Adrenal gland (tissue), 9 donors: ENCODE measurements at regions not wholly inside any gene's neighbourhood (a gene's known extent, or its start where the extent isn't known, plus 50 kb on each side); places are given as distances from the start of the nearest gene placed in this dataset.

ENCODE experiments used
- DNase-seq, 7 donors: peaks; one replicate each; pipeline ENCODE4 v3.0.0-alpha.2; 2019 to 2020
- H3K27ac ChIP-seq, 5 donors: fragments of 200-600 bp; sonication (generic) in 4 of 5; 1 replicate in 3 of 5; 2 replicates in 2 of 5; pipeline versions ENCODE4 v1.5.1 to v1.8.0; 2016 to 2020; ENCODE audit warnings: mild to moderate bottlenecking in 1 of 5
- H3K27me3 ChIP-seq: fragments of 200-600 bp; 2 replicates; pipeline ENCODE4 v1.8.0; 2021
- H3K36me3 ChIP-seq, 2 donors: fragments of 200-600 bp; replicated peaks in 1 of 2; 1 replicate in 1 of 2; 2 replicates in 1 of 2; pipeline versions ENCODE4 v1.5.1 to v1.8.0; 2018 to 2022
- H3K4me1 ChIP-seq, 2 donors: fragments of 200-600 bp; replicated peaks in 1 of 2; 1 replicate in 1 of 2; 2 replicates in 1 of 2; pipeline versions ENCODE4 v1.5.1 to v1.8.0; 2018 to 2021
- H3K4me3 ChIP-seq, 4 donors: fragments of 200-600 bp; sonication (generic) in 3 of 4; one replicate each; pipeline ENCODE4 v1.5.1; 2016 to 2018
- H3K9me3 ChIP-seq, 3 donors: fragments of 200-600 bp; sonication (generic) in 1 of 3; replicated peaks in 1 of 3; 1 replicate in 2 of 3; 2 replicates in 1 of 3; pipeline versions ENCODE4 v1.5.1 to v1.8.0; 2016 to 2021
- CTCF ChIP-seq, 6 experiments: fragments of 450-650 bp in 4 of 6; fragments of 200-600 bp in 2 of 6; sonication (generic) in 1 of 6; IDR thresholded peaks; 1 replicate in 5 of 6; 2 replicates in 1 of 6; pipeline versions ENCODE4 v1.5.1 to v1.8.0; 2016 to 2021; ENCODE audit warnings: antibody characterized with exemption in 6 of 6, mild to moderate bottlenecking in 2 of 6, moderate library complexity in 1 of 6
- POLR2A ChIP-seq, 2 donors: fragments of 450-650 bp; IDR thresholded peaks; one replicate each; pipeline ENCODE4 v1.6.1; 2017; ENCODE audit warnings: antibody characterized with exemption in 2 of 2, mild to moderate bottlenecking in 2 of 2, moderate library complexity in 1 of 2
- WGBS, 4 donors: extraction: QIAGEN DNeasy Blood & Tissue Kit in 2 of 4; methylation state at CpG; one replicate each; pipeline versions ENCODE4 v1.1.5 to v1.1.7; 2013 to 2017; 5-methylcytosine and 5-hydroxymethylcytosine counted together
- intact Hi-C, 2 donors: fragments of 100-400 bp; cut with DNase I; formaldehyde crosslinking; loops; one replicate each; pipeline versions ENCODE4 v1.14.1 to v1.15.0; 2022 to 2023
- donor health status: healthy with polysubstance abuse.
- donor health status: Bipolar disorder and iron deficiency.
- donor health status: DM: yes; HTN: yes; CAD: no.
- donor health status: DM: no; HTN: no; CAD: no.
- donor health status: DM: no; HTN: no; CAD: no.

DNA sequence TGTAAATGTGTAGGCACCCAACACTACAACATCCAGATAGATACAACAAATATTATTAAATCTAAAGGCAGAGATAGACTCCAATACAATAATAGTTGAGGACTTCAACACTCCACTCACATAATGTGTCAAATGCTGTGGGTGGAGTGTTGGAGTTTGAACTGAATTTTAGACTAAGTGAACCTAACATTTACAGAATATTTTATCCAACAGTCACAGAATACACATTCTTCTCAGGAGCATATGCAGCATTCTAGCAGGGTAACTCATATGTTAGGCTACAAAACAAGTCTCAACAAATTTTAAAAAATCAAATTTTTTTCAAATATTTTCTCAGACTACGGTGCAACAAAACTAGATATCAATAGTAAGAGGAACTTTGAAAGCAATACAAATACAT is 648.7 kb upstream of the CDH18 start:
- no peak overlapping the region for H3K4me3 ChIP-seq
- H3K36me3 ChIP-seq: no peaks in the 10 kb centered on the region
- no peaks in the 10 kb centered on the region for H3K4me1 ChIP-seq
- intact Hi-C loops: no loop called here
- DNase-seq: no peak
- no peaks in the 10 kb centered on the region for H3K9me3 ChIP-seq
- no peak overlapping the region for H3K27ac ChIP-seq
- TF ChIP-seq POLR2A (IDR thresholded peaks at IDR 0.05): no peak
- TF ChIP-seq CTCF (IDR thresholded peaks at IDR 0.05): no peak
- H3K27me3 ChIP-seq: no peaks in the 10 kb centered on the region
- 35 to 92% (median 41%) methylated on average over 1 of the region's 1 CpG for WGBS, 4 donors

GRCh38 chr5:20619591-20619990 is 631.6 kb upstream of the CDH18 start:
- Histone ChIP-seq H3K4me1 (no peaks in the 10 kb centered on the region), H3K27me3 (no peaks in the 10 kb centered on the region), H3K9me3 (no peaks in the 10 kb centered on the region), H3K36me3 (no peaks in the 10 kb centered on the region), H3K4me3 (no peak overlapping the region), H3K27ac (no peak overlapping the region)
- intact Hi-C loops: no loop called here
- no peak for DNase-seq
- 67 to 72% (median 68%) methylated on average over 3 of the region's 3 CpGs for WGBS, 4 donors
- no peak for TF ChIP-seq CTCF (IDR thresholded peaks at IDR 0.05)
- TF ChIP-seq POLR2A (IDR thresholded peaks at IDR 0.05): no peak

- no peaks in the 10 kb centered on the region for H3K36me3 ChIP-seq
- WGBS, 4 donors: 62 to 78% (median 65%) methylated on average over 1 of the region's 1 CpG
- no peak for DNase-seq
- no peaks in the 10 kb centered on the region for H3K4me1 ChIP-seq
- no peaks in the 10 kb centered on the region for H3K9me3 ChIP-seq
- intact Hi-C loops: no loop called here
- H3K27ac ChIP-seq: no peak overlapping the region
- H3K27me3 ChIP-seq: no peaks in the 10 kb centered on the region
- H3K4me3 ChIP-seq: no peak overlapping the region
- TF ChIP-seq CTCF (IDR thresholded peaks at IDR 0.05): no peak
Measured at GRCh38 chr5:20618340-20618739, 630.3 kb upstream of the CDH18 start.

- Histone ChIP-seq H3K27ac (no peak overlapping the region), H3K36me3 (no peaks in the 10 kb centered on the region), H3K27me3 (no peaks in the 10 kb centered on the region), H3K9me3 (no peaks in the 10 kb centered on the region), H3K4me1 (no peaks in the 10 kb centered on the region), H3K4me3 (no peak overlapping the region)
- no peak for TF ChIP-seq CTCF (IDR thresholded peaks at IDR 0.05)
- no peak for TF ChIP-seq POLR2A (IDR thresholded peaks at IDR 0.05)
- 66 to 73% (median 70%) methylated on average over 3 of the region's 3 CpGs for WGBS, 4 donors
- DNase-seq: no peak
- intact Hi-C loops: no loop called here
Measured at GRCh38 chr5:20617841-20618240, 629.8 kb upstream of the CDH18 start.
